Sigmoid colon (tissue), 6 donors: ENCODE measurements at regions not wholly inside any gene's neighbourhood (a gene's known extent, or its start where the extent isn't known, plus 50 kb on each side); places are given as distances from the start of the nearest gene placed in this dataset.

Source experiments
- DNase-seq: peaks from one replicate; pipeline ENCODE4 v3.0.0-alpha.2; 2019
- H3K27ac ChIP-seq, 4 donors: fragments of 200-600 bp; sonication (generic); one replicate each; pipeline ENCODE4 v1.5.1; 2016 to 2019; ENCODE audit warnings: mild to moderate bottlenecking in 1 of 4
- H3K27me3 ChIP-seq, 3 donors: fragments of 200-600 bp; sonication (generic); one replicate each; pipeline ENCODE4 v1.5.1; 2019; ENCODE audit warnings: mild to moderate bottlenecking in 1 of 3
- H3K36me3 ChIP-seq, 4 donors: fragments of 200-600 bp; sonication (generic); one replicate each; pipeline ENCODE4 v1.5.1; 2016 to 2019
- H3K4me1 ChIP-seq, 4 donors: fragments of 200-600 bp; sonication (generic); one replicate each; pipeline ENCODE4 v1.5.1; 2017 to 2019
- H3K4me3 ChIP-seq, 4 donors: fragments of 200-600 bp; sonication (generic); one replicate each; pipeline ENCODE4 v1.5.1; 2017 to 2019; ENCODE audit warnings: mild to moderate bottlenecking in 2 of 4, moderate library complexity in 1 of 4
- H3K9me3 ChIP-seq, 4 donors: fragments of 200-600 bp in 3 of 4; sonication (generic) in 3 of 4; one replicate each; pipeline versions ENCODE4 v1.5.1 to v1.6.1; 2013 to 2019
- CTCF ChIP-seq, 4 experiments: fragments of 450-650 bp in 3 of 4; fragments of 200-600 bp in 1 of 4; IDR thresholded peaks; one replicate each; pipeline ENCODE4 v1.5.1; 2016 to 2019; ENCODE audit warnings: antibody characterized with exemption in 4 of 4, mild to moderate bottlenecking in 3 of 4, moderate library complexity in 2 of 4
- EP300 ChIP-seq, 4 donors: sonication (generic); formaldehyde crosslinking; IDR thresholded peaks; one replicate each; pipeline ENCODE4 v1.6.1; 2017; ENCODE audit warnings: antibody characterized with exemption in 4 of 4
- POLR2A ChIP-seq, 2 donors: fragments of 450-650 bp; IDR thresholded peaks; one replicate each; pipeline ENCODE4 v1.6.1; 2016; ENCODE audit warnings: antibody characterized with exemption in 2 of 2, mild to moderate bottlenecking in 2 of 2, moderate library complexity in 2 of 2
- POLR2AphosphoS5 ChIP-seq, 4 donors: sonication (generic); formaldehyde crosslinking; IDR thresholded peaks; one replicate each; pipeline ENCODE4 v1.6.1; 2017; ENCODE audit warnings: antibody characterized with exemption in 4 of 4
- WGBS, 2 donors: extraction: QIAGEN DNeasy Blood & Tissue Kit; methylation state at CpG; one replicate each; pipeline ENCODE4 v1.1.7; 2013; 5-methylcytosine and 5-hydroxymethylcytosine counted together
- intact Hi-C: fragments of 100-400 bp; cut with DNase I; formaldehyde crosslinking; loops from one replicate; pipeline ENCODE4 v1.15.1; 2023
- donor health status: healthy with polysubstance abuse.
- donor health status: healthy.

GRCh38 chr9:696332-697323 lies 144.9 kb upstream of the DMRT1 start:
- Histone ChIP-seq H3K27ac (peak overlapping the region; percentile 80 to 96 (median 91)), H3K4me1 (peaks cover 0 to 87% (median 87%) of the 10 kb centered on the region in 4 donors), H3K4me3 (peak overlapping the region in 1 of 4 donors; percentile 35), H3K27me3 (no peaks in the 10 kb centered on the region), H3K9me3 (no peaks in the 10 kb centered on the region), H3K36me3 (no peaks in the 10 kb centered on the region)
- peak; percentile 88 for DNase-seq
- WGBS, 2 donors, result 64 to 73% methylated on average over 9 of the region's 9 CpGs
- TF ChIP-seq POLR2A (IDR thresholded peaks at IDR 0.05) (no peak), EP300 (IDR thresholded peaks at IDR 0.05) (peak in 1 of 4 donors; percentile 49), POLR2AphosphoS5 (IDR thresholded peaks at IDR 0.05) (peak in 2 of 4 donors; percentile 44 to 81), CTCF (IDR thresholded peaks at IDR 0.05) (peak in 2 of 4 experiments; percentile 11 to 25)
- intact Hi-C loops, result no loop called here

GRCh38 chr9:698276-698675 lies 143.2 kb upstream of the DMRT1 start:
- 90 to 93% methylated on average over 5 of the region's 5 CpGs for WGBS, 2 donors
- no peaks in the 10 kb centered on the region for H3K27me3 ChIP-seq
- H3K4me1 ChIP-seq, result peaks cover 0 to 85% (median 76%) of the 10 kb centered on the region in 4 donors
- H3K27ac ChIP-seq, result peak overlapping the region; percentile 80 to 96 (median 91)
- DNase-seq, result no peak
- no peak overlapping the region for H3K4me3 ChIP-seq
- TF ChIP-seq POLR2A (IDR thresholded peaks at IDR 0.05), result no peak
- TF ChIP-seq CTCF (IDR thresholded peaks at IDR 0.05), result no peak
- TF ChIP-seq EP300 (IDR thresholded peaks at IDR 0.05), result no peak
- no peaks in the 10 kb centered on the region for H3K36me3 ChIP-seq
- no peaks in the 10 kb centered on the region for H3K9me3 ChIP-seq
- intact Hi-C loops, result no loop called here

- TF ChIP-seq POLR2AphosphoS5 (IDR thresholded peaks at IDR 0.05) (no peak), EP300 (IDR thresholded peaks at IDR 0.05) (no peak), POLR2A (IDR thresholded peaks at IDR 0.05) (no peak), CTCF (IDR thresholded peaks at IDR 0.05) (no peak)
- intact Hi-C loops, result no loop called here
Observed at GRCh38 chr9:698954-699353, 142.5 kb upstream of the DMRT1 start.

DNA sequence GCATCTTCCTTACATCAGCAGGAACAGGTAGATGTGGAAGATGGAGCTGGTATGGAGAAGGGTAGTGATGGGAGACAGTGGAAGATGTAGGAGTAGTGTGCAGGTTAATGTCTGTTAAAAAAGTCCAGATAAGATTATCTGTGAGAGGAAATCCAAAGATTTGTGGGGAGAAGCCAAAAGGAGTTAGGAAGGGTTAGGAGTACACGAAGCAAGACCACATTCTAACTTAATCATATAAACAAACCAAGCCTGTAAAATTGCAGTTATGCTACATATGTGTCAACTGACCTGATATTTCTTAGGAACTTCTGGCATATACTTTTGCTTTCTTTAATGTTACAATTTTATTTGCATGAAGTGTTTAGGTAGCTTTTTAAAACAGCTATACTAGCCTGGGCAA lies 142.1 kb upstream of the DMRT1 start:
- TF ChIP-seq CTCF (IDR thresholded peaks at IDR 0.05) (no peak), EP300 (IDR thresholded peaks at IDR 0.05) (no peak), POLR2AphosphoS5 (IDR thresholded peaks at IDR 0.05) (no peak), POLR2A (IDR thresholded peaks at IDR 0.05) (no peak)
- Histone ChIP-seq H3K27me3 (no peaks in the 10 kb centered on the region), H3K4me1 (peaks cover 0 to 90% (median 82%) of the 10 kb centered on the region in 4 donors), H3K27ac (peak overlapping the region; percentile 80 to 96 (median 91)), H3K4me3 (no peak overlapping the region), H3K36me3 (no peaks in the 10 kb centered on the region), H3K9me3 (no peaks in the 10 kb centered on the region)
- WGBS, 2 donors, result 56 to 68% methylated on average over 1 of the region's 1 CpG
- DNase-seq, result no peak
- intact Hi-C loops, result no loop called here

More at GRCh38 chr9:698954-699353, 142.5 kb upstream of the DMRT1 start:
- Histone ChIP-seq H3K4me3 (no peak overlapping the region), H3K4me1 (peaks cover 0 to 91% (median 82%) of the 10 kb centered on the region in 4 donors), H3K36me3 (no peaks in the 10 kb centered on the region), H3K9me3 (no peaks in the 10 kb centered on the region), H3K27me3 (no peaks in the 10 kb centered on the region), H3K27ac (peak overlapping the region; percentile 80 to 96 (median 91))
- no peak for DNase-seq
- 86 to 87% methylated on average over 6 of the region's 6 CpGs for WGBS, 2 donors
